Heart right ventricle (tissue), 16 donors: ENCODE measurements at regions not wholly inside any gene's neighbourhood (a gene's known extent, or its start where the extent isn't known, plus 50 kb on each side); places are given as distances from the start of the nearest gene placed in this dataset.

Source experiments
- ATAC-seq, 8 donors: fragments of 200-7000 bp; cut with Tn5 transposase; one replicate each; pipeline ENCODE4 v1.9.1; 2020; ENCODE audit warnings: mild to moderate bottlenecking in 8 of 8, moderate library complexity in 8 of 8, moderate number of reproducible peaks in 1 of 8
- DNase-seq, 2 donors: peaks; one replicate each; pipeline ENCODE4 v3.0.0-alpha.2; 2020
- H3K27ac ChIP-seq, 10 donors: fragments of 200-600 bp; sonication (generic) in 2 of 10; one replicate each; pipeline versions ENCODE4 v1.5.0 to v1.8.0; 2020 to 2022; ENCODE audit warnings: mild to moderate bottlenecking in 3 of 10
- H3K27me3 ChIP-seq, 7 donors: fragments of 200-600 bp; one replicate each; pipeline ENCODE4 v1.8.0; 2021 to 2022; ENCODE audit warnings: mild to moderate bottlenecking in 2 of 7
- H3K36me3 ChIP-seq, 9 donors: fragments of 200-600 bp; sonication (generic) in 1 of 9; one replicate each; pipeline versions ENCODE4 v1.5.0 to v1.8.0; 2020 to 2022; ENCODE audit warnings: mild to moderate bottlenecking in 2 of 9
- H3K4me1 ChIP-seq, 9 donors: fragments of 200-600 bp; sonication (generic) in 1 of 9; one replicate each; pipeline versions ENCODE4 v1.5.0 to v1.8.0; 2020 to 2022; ENCODE audit warnings: mild to moderate bottlenecking in 4 of 9
- H3K4me3 ChIP-seq, 10 donors: fragments of 200-600 bp; sonication (generic) in 2 of 10; one replicate each; pipeline versions ENCODE4 v1.5.0 to v1.8.0; 2020 to 2022; ENCODE audit warnings: mild to moderate bottlenecking in 7 of 10, moderate library complexity in 2 of 10
- H3K9me3 ChIP-seq, 11 donors: fragments of 200-600 bp in 10 of 11; sonication (generic) in 2 of 11; one replicate each; pipeline versions ENCODE4 v1.5.0 to v1.8.0; 2013 to 2022; ENCODE audit warnings: mild to moderate bottlenecking in 2 of 11, control low read depth in 1 of 11, moderate library complexity in 1 of 11
- CTCF ChIP-seq, 9 donors: fragments of 200-600 bp; sonication (generic) in 2 of 9; IDR thresholded peaks; one replicate each; pipeline versions ENCODE4 v1.5.0 to v1.8.0; 2021 to 2022; ENCODE audit warnings: antibody characterized with exemption in 9 of 9, mild to moderate bottlenecking in 5 of 9, moderate library complexity in 1 of 9
- WGBS, 2 donors: extraction: QIAGEN DNeasy Blood & Tissue Kit; methylation state at CpG; one replicate each; pipeline ENCODE4 v1.1.7; 2013; ENCODE audit warnings: inconsistent platforms in 1 of 2; 5-methylcytosine and 5-hydroxymethylcytosine counted together
- intact Hi-C, 10 donors: fragments of 100-400 bp; cut with DNase I; formaldehyde crosslinking; loops; one replicate each; pipeline versions ENCODE4 v1.11.1 to v1.14.2; 2022
- donor health status: Arrhythmogenic right ventricular cardiomyopathy.
- donor health status: ischemic (EF 13 %, LVEDD 7.1; RV severe dilation, severe dysfunction).
- donor health status: healthy with polysubstance abuse.
- donor health status: DM: no; HTN: yes; CAD: no.
- donor health status: DM: no; HTN: no; CAD: no.
- donor health status: ischemic (EF 25% LVEDD 6.9; RV normal size, moderate dysfunction).
- donor health status: ischemic (EF 25% LVEDD 5.7; RV mildly dilated, moderate dysfunction).
- donor health status: healthy.
- donor health status: DM: yes; HTN: yes; CAD: no.
- donor health status: Ischemic cardiomyopathy.
- donor health status: ischemic (EF 35%, LVEDD 5.7; RV mildly dilated, moderate dysfunction).
- donor health status: nonischemic (EF 11% LVEDD 7.7; RV severe dilation, severe dysfunction).
- donor health status: DM: yes; HTN: yes; CAD: no.
- donor health status: PGD.
- donor health status: ischemic (EF 29% LVEDD 5.4; RV normal size, mild dysfunction).
- donor health status: nonischemic (EF 23%, LVEDD 6.1; RV moderate dilation, normal function).

GRCh38 chr5:2201832-2202231, 319.1 kb upstream of the IRX4 start:
- H3K4me3 ChIP-seq: no peak overlapping the region
- H3K27me3 ChIP-seq: peaks cover 0 to 15% (median 4%) of the 10 kb centered on the region in 7 donors
- ATAC-seq (no peak), DNase-seq (no peak)
- 86 to 90% methylated on average over 9 of the region's 9 CpGs for WGBS, 2 donors
- H3K9me3 ChIP-seq: no peaks in the 10 kb centered on the region
- H3K27ac ChIP-seq: no peak overlapping the region
- intact Hi-C loops: no loop called here
- no peak for TF ChIP-seq CTCF (IDR thresholded peaks at IDR 0.05)
- no peaks in the 10 kb centered on the region for H3K4me1 ChIP-seq
- no peaks in the 10 kb centered on the region for H3K36me3 ChIP-seq

- WGBS, 2 donors: 68 to 72% methylated on average over 2 of the region's 2 CpGs
- DNase-seq: no peak
- Histone ChIP-seq H3K27ac (no peak overlapping the region), H3K4me3 (no peak overlapping the region), H3K27me3 (peaks cover 0 to 15% (median 5%) of the 10 kb centered on the region in 7 donors), H3K9me3 (no peaks in the 10 kb centered on the region), H3K36me3 (no peaks in the 10 kb centered on the region), H3K4me1 (no peaks in the 10 kb centered on the region)
- TF ChIP-seq CTCF (IDR thresholded peaks at IDR 0.05): no peak
- intact Hi-C loops: no loop called here
- ATAC-seq: no peak
These were observed 318.7 kb upstream of the IRX4 start for GRCh38 chr5:2201421-2201820.

GRCh38 chr5:2201011-2201410, 318.3 kb upstream of the IRX4 start:
- H3K9me3 ChIP-seq: no peaks in the 10 kb centered on the region
- H3K36me3 ChIP-seq: no peaks in the 10 kb centered on the region
- DNase-seq: no peak
- intact Hi-C loops: no loop called here
- H3K27ac ChIP-seq: no peak overlapping the region
- peaks cover 0 to 15% (median 5%) of the 10 kb centered on the region in 7 donors for H3K27me3 ChIP-seq
- no peak for TF ChIP-seq CTCF (IDR thresholded peaks at IDR 0.05)
- H3K4me1 ChIP-seq: no peaks in the 10 kb centered on the region
- 74% methylated on average over 5 of the region's 5 CpGs for WGBS, 2 donors
- ATAC-seq: no peak
- H3K4me3 ChIP-seq: no peak overlapping the region

GRCh38 chr5:2200261-2200950, 317.7 kb upstream of the IRX4 start:
- intact Hi-C loops: no loop called here
- peaks cover 0 to 20% (median 5%) of the 10 kb centered on the region in 7 donors for H3K27me3 ChIP-seq
- 69 to 74% methylated on average over 15 of the region's 15 CpGs for WGBS, 2 donors

More at GRCh38 chr5:2200261-2200950, 317.7 kb upstream of the IRX4 start:
- H3K27ac ChIP-seq: no peak overlapping the region
- ATAC-seq (no peak), DNase-seq (no peak)
- H3K4me1 ChIP-seq: no peaks in the 10 kb centered on the region
- H3K36me3 ChIP-seq: no peaks in the 10 kb centered on the region
- no peak for TF ChIP-seq CTCF (IDR thresholded peaks at IDR 0.05)
- peaks cover 0 to 3% (median 0%) of the 10 kb centered on the region in 11 donors for H3K9me3 ChIP-seq
- no peak overlapping the region for H3K4me3 ChIP-seq
